ENCODE measurements at regions not wholly inside any gene's neighbourhood (a gene's known extent, or its start where the extent isn't known, plus 50 kb on each side); places are given as distances from the start of the nearest gene placed in this dataset.

- TF ChIP-seq CTCF (IDR thresholded peaks at IDR 0.05; ENCODE audit: low read depth, low read length, poor library complexity, severe bottlenecking): no peak
- no peak for TF ChIP-seq EZH2phosphoT487 (IDR thresholded peaks at IDR 0.05; ENCODE audit: borderline replicate concordance, low read length)
Observed at GRCh38 chr13:103174966-103175365, 108.7 kb upstream of the SLC10A2 start.
